LHCN-M2 (cell line): ENCODE measurements at regions not wholly inside any gene's neighbourhood (a gene's known extent, or its start where the extent isn't known, plus 50 kb on each side); places are given as distances from the start of the nearest gene placed in this dataset.

Experiments
- DNase-seq: peaks from one replicate; pipeline ENCODE4 v3.0.0-alpha.2; 2012; ENCODE audit warnings: low read depth

- DNase-seq = no peak
Measured at GRCh38 chr9:91098203-91098850, 263.4 kb downstream of the AUH start.

GRCh38 chr9:91099436-91099835 is 262.3 kb downstream of the AUH start:
- no peak for DNase-seq

- no peak for DNase-seq
Measured at GRCh38 chr9:91100878-91101450, 260.8 kb downstream of the AUH start.

- no peak for DNase-seq
Measured at GRCh38 chr9:91101611-91102168, 260.0 kb downstream of the AUH start.

- no peak for DNase-seq
Measured at GRCh38 chr9:91102269-91102668, 259.4 kb downstream of the AUH start.

- no peak for DNase-seq
Measured at GRCh38 chr9:91103931-91104330, 257.8 kb downstream of the AUH start.

GRCh38 chr9:91106415-91107081 is 255.2 kb downstream of the AUH start:
- DNase-seq = no peak

- no peak for DNase-seq
Measured at GRCh38 chr9:91111226-91111625, 250.5 kb downstream of the AUH start.

- no peak for DNase-seq
Measured at GRCh38 chr9:91111876-91112275, 249.8 kb downstream of the AUH start.

- no peak for DNase-seq
Measured at GRCh38 chr9:91113016-91113415, 248.7 kb downstream of the AUH start.

- DNase-seq = no peak
Measured at GRCh38 chr9:91114450-91114849, 247.3 kb downstream of the AUH start.

- DNase-seq = no peak
Measured at GRCh38 chr9:91116211-91116610, 245.5 kb downstream of the AUH start.

- no peak for DNase-seq
Measured at GRCh38 chr9:91116711-91117110, 245.0 kb downstream of the AUH start.

- no peak for DNase-seq
Measured at GRCh38 chr9:91117474-91117891, 244.2 kb downstream of the AUH start.

- DNase-seq = peak; percentile 86
Measured at GRCh38 chr9:91117959-91118703, 243.6 kb downstream of the AUH start.

GRCh38 chr9:91118704-91119025 is 243.1 kb downstream of the AUH start:
- no peak for DNase-seq

GRCh38 chr9:91119142-91119541 is 242.6 kb downstream of the AUH start:
- DNase-seq = peak; percentile 25

- peak; percentile 52 for DNase-seq
Measured at GRCh38 chr9:91119679-91120078, 242.0 kb downstream of the AUH start.

GRCh38 chr9:91120200-91120599 is 241.5 kb downstream of the AUH start:
- no peak for DNase-seq

- DNase-seq = no peak
Measured at GRCh38 chr9:91122755-91123154, 239.0 kb downstream of the AUH start.

GRCh38 chr9:91126761-91127445 is 234.8 kb downstream of the AUH start:
- DNase-seq = peak; percentile 57

- DNase-seq = no peak
Measured at GRCh38 chr9:91127653-91128052, 234.1 kb downstream of the AUH start.
